SU-DHL-6 (cell line): ENCODE measurements at regions not wholly inside any gene's neighbourhood (a gene's known extent, or its start where the extent isn't known, plus 50 kb on each side); places are given as distances from the start of the nearest gene placed in this dataset.

Experiments used
- H2AFZ ChIP-seq: fragments of 200-600 bp; sonication (generic); 2 replicates; pipeline ENCODE4 v1.6.1; 2014; ENCODE audit warnings: low read depth, mild to moderate bottlenecking, moderate library complexity, mixed read lengths, antibody characterized with exemption, low read length; ENCODE audit not compliant: severe bottlenecking
- H3F3A ChIP-seq: fragments of 200-600 bp; shearing (Covaris generic); 2 replicates; pipeline ENCODE4 v1.6.0; 2016; ENCODE audit warnings: antibody characterized with exemption, mild to moderate bottlenecking; ENCODE audit not compliant: insufficient read depth
- H3K27ac ChIP-seq: fragments of 200-600 bp; sonication (generic); 2 replicates; pipeline ENCODE4 v1.5.1; 2016; ENCODE audit warnings: low read depth, mild to moderate bottlenecking, low read length, moderate library complexity, mixed read lengths
- H3K27me3 ChIP-seq: fragments of 200-600 bp; sonication (generic), shearing (Covaris generic); 2 replicates; pipeline ENCODE4 v1.6.0; 2014; ENCODE audit warnings: mild to moderate bottlenecking, low read length
- H3K36me3 ChIP-seq: fragments of 200-600 bp; sonication (generic); 2 replicates; pipeline ENCODE4 v1.6.1; 2014; ENCODE audit warnings: mild to moderate bottlenecking, low read length, mixed read lengths
- H3K4me2 ChIP-seq: fragments of 300-600, 200-600 bp; shearing (Covaris generic), sonication (generic); 2 replicates; pipeline ENCODE4 v1.6.0; 2014; ENCODE audit warnings: low read length, low read depth, mild to moderate bottlenecking; ENCODE audit not compliant: poor library complexity, severe bottlenecking
- H3K4me3 ChIP-seq: fragments of 200-600 bp; sonication (generic); 2 replicates; pipeline ENCODE4 v1.5.1; 2014; ENCODE audit warnings: antibody characterized with exemption, low read length, mild to moderate bottlenecking, mixed read lengths; ENCODE audit not compliant: insufficient read depth, poor library complexity, severe bottlenecking
- H3K79me2 ChIP-seq: fragments of 200-600 bp; sonication (generic); 2 replicates; pipeline ENCODE4 v1.6.1; 2014; ENCODE audit warnings: mild to moderate bottlenecking, low read length, moderate library complexity; ENCODE audit not compliant: insufficient read depth
- H3K9ac ChIP-seq: fragments of 200-600 bp; sonication (generic); 2 replicates; pipeline ENCODE4 v1.7.0; 2014; ENCODE audit warnings: mild to moderate bottlenecking, low read length
- H3K9me2 ChIP-seq: fragments of 200-600 bp; sonication (generic); replicated peaks from 2 replicates; pipeline ENCODE4 v1.6.1; 2014; ENCODE audit warnings: low read length; ENCODE audit not compliant: insufficient read depth
- H3K9me3 ChIP-seq: fragments of 200-600 bp; sonication (generic); 2 replicates; pipeline ENCODE4 v1.6.1; 2014; ENCODE audit warnings: low read length, mixed read lengths; ENCODE audit not compliant: insufficient read depth
- H4K20me1 ChIP-seq: fragments of 200-600 bp; sonication (generic); 2 replicates; pipeline ENCODE4 v1.6.1; 2014; ENCODE audit warnings: low read depth, mild to moderate bottlenecking, antibody characterized with exemption, low read length, moderate library complexity, mixed read lengths
- EZH2phosphoT487 ChIP-seq: fragments of 200-600 bp; sonication (generic), shearing (Covaris generic); conservative IDR thresholded peaks from 2 replicates; pipeline ENCODE4 v1.6.1; 2018; ENCODE audit warnings: mild to moderate bottlenecking, antibody characterized with exemption, low read length, moderate library complexity, mixed read lengths
- TF ChIP-seq, protein P1 (sequence below): fragments of 200-600 bp; sonication (generic); IDR thresholded peaks from one replicate; pipeline ENCODE4 v1.5.1; 2017; ENCODE audit warnings: antibody characterized with exemption, mild to moderate bottlenecking, low read length, moderate library complexity; ENCODE audit not compliant: insufficient read depth, poor library complexity, severe bottlenecking

DNA sequence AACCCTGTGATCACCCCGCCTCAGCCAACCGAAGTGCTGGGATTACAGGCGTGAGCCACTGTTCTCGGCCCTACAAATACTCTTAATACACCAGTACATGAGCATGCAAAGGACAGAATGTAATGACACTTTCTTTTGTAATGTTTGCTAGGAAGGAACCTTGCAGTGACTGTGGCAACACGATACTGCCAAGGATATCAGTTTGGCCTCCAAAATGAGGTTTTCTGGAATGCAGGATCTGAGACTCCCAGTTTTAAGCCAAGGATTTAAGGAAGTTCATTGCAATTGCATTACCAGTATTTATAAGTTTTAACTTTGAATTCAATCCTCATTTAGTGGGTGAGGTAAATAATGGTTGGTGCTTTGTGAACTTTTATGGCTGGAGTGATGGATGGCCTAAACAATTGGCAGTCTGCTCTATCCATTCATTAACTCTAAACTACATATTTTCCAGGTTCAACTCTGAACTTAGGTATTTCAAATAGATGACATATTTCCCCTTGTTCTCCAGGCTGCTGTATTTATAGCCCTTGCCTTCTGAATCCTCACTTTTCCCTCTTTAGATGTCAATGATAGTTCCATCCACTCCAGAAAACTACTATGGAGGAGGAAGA is 330.3 kb downstream of the C11orf87 start:
- Histone ChIP-seq H4K20me1 (no peaks in the 10 kb centered on the region), H3K9me3 (no peaks in the 10 kb centered on the region), H3K9me2 (no peaks in the 10 kb centered on the region), H3K79me2 (no peaks in the 10 kb centered on the region), H3F3A (no peaks in the 10 kb centered on the region), H3K4me2 (no peak overlapping the region), H3K36me3 (no peaks in the 10 kb centered on the region), H2AFZ (no peak overlapping the region), H3K27me3 (no peaks in the 10 kb centered on the region), H3K9ac (no peak overlapping the region), H3K27ac (no peak overlapping the region), H3K4me3 (no peak overlapping the region)
- no peak for TF ChIP-seq EZH2phosphoT487
- TF ChIP-seq, protein P1, sequence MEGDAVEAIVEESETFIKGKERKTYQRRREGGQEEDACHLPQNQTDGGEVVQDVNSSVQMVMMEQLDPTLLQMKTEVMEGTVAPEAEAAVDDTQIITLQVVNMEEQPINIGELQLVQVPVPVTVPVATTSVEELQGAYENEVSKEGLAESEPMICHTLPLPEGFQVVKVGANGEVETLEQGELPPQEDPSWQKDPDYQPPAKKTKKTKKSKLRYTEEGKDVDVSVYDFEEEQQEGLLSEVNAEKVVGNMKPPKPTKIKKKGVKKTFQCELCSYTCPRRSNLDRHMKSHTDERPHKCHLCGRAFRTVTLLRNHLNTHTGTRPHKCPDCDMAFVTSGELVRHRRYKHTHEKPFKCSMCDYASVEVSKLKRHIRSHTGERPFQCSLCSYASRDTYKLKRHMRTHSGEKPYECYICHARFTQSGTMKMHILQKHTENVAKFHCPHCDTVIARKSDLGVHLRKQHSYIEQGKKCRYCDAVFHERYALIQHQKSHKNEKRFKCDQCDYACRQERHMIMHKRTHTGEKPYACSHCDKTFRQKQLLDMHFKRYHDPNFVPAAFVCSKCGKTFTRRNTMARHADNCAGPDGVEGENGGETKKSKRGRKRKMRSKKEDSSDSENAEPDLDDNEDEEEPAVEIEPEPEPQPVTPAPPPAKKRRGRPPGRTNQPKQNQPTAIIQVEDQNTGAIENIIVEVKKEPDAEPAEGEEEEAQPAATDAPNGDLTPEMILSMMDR = no peak

DNA sequence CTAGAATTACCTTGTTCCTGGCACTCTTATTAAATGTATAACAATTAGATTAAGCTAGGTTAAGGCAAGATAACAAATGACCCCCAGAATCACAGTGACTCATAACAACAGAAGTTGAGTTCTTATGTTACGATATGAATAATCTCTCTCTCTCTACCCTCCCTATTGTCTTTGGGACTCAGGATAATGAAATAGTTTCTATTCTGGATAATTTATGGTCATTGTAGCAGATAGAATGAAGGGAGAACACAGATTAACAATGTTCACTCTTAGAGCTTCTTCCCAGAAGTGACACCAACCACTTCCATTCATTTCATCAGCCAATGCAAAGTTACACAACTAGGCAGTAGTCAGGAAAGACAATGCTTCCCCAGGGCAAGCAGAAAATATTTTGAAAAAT is 334.5 kb downstream of the C11orf87 start:
- Histone ChIP-seq H3K4me3 (no peak overlapping the region), H3K4me2 (no peak overlapping the region), H3K79me2 (no peaks in the 10 kb centered on the region), H3K27ac (no peak overlapping the region), H3F3A (no peaks in the 10 kb centered on the region), H3K9ac (no peak overlapping the region), H2AFZ (no peak overlapping the region), H3K9me3 (no peaks in the 10 kb centered on the region), H3K36me3 (no peaks in the 10 kb centered on the region), H3K9me2 (no peaks in the 10 kb centered on the region), H3K27me3 (no peaks in the 10 kb centered on the region), H4K20me1 (no peaks in the 10 kb centered on the region)
- TF ChIP-seq, protein P1 = no peak
- no peak for TF ChIP-seq EZH2phosphoT487

DNA sequence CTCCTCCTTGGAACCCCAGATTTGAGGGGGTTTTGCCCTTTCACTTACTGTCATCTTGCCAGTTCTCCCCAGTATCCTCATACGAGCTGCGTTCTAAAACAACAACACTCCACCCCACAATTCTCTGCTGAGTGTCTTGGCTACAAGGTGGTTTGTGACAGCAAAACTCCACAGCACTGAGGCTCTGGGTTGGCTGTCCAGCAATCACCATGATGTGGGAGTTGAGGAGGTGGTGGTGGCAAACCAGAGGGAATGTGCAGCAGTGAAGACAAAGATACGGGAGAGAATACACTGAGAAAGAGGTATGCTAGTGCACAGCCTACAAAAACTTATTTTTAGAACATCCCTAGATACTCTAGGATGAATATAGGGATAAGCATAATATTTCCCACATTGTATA is 335.0 kb downstream of the C11orf87 start:
- TF ChIP-seq EZH2phosphoT487 = no peak
- TF ChIP-seq, protein P1 = no peak
- Histone ChIP-seq H3K9me3 (no peaks in the 10 kb centered on the region), H3K4me3 (no peak overlapping the region), H3K9ac (no peak overlapping the region), H3K27ac (no peak overlapping the region), H3K4me2 (no peak overlapping the region), H3F3A (no peaks in the 10 kb centered on the region), H3K79me2 (no peaks in the 10 kb centered on the region), H3K36me3 (no peaks in the 10 kb centered on the region), H2AFZ (no peak overlapping the region), H3K9me2 (no peaks in the 10 kb centered on the region), H3K27me3 (no peaks in the 10 kb centered on the region), H4K20me1 (no peaks in the 10 kb centered on the region)
